Adrenal gland (tissue), 9 donors: ENCODE measurements at regions not wholly inside any gene's neighbourhood (a gene's known extent, or its start where the extent isn't known, plus 50 kb on each side); places are given as distances from the start of the nearest gene placed in this dataset.

Source experiments
- DNase-seq, 7 donors: peaks; one replicate each; pipeline ENCODE4 v3.0.0-alpha.2; 2019 to 2020
- H3K27ac ChIP-seq, 5 donors: fragments of 200-600 bp; sonication (generic) in 4 of 5; 1 replicate in 3 of 5; 2 replicates in 2 of 5; pipeline versions ENCODE4 v1.5.1 to v1.8.0; 2016 to 2020; ENCODE audit warnings: mild to moderate bottlenecking in 1 of 5
- H3K27me3 ChIP-seq: fragments of 200-600 bp; 2 replicates; pipeline ENCODE4 v1.8.0; 2021
- H3K36me3 ChIP-seq, 2 donors: fragments of 200-600 bp; replicated peaks in 1 of 2; 1 replicate in 1 of 2; 2 replicates in 1 of 2; pipeline versions ENCODE4 v1.5.1 to v1.8.0; 2018 to 2022
- H3K4me1 ChIP-seq, 2 donors: fragments of 200-600 bp; replicated peaks in 1 of 2; 1 replicate in 1 of 2; 2 replicates in 1 of 2; pipeline versions ENCODE4 v1.5.1 to v1.8.0; 2018 to 2021
- H3K4me3 ChIP-seq, 4 donors: fragments of 200-600 bp; sonication (generic) in 3 of 4; one replicate each; pipeline ENCODE4 v1.5.1; 2016 to 2018
- H3K9me3 ChIP-seq, 3 donors: fragments of 200-600 bp; sonication (generic) in 1 of 3; replicated peaks in 1 of 3; 1 replicate in 2 of 3; 2 replicates in 1 of 3; pipeline versions ENCODE4 v1.5.1 to v1.8.0; 2016 to 2021
- POLR2A ChIP-seq, 2 donors: fragments of 450-650 bp; IDR thresholded peaks; one replicate each; pipeline ENCODE4 v1.6.1; 2017; ENCODE audit warnings: antibody characterized with exemption in 2 of 2, mild to moderate bottlenecking in 2 of 2, moderate library complexity in 1 of 2
- WGBS, 4 donors: extraction: QIAGEN DNeasy Blood & Tissue Kit in 2 of 4; methylation state at CpG; one replicate each; pipeline versions ENCODE4 v1.1.5 to v1.1.7; 2013 to 2017; 5-methylcytosine and 5-hydroxymethylcytosine counted together
- intact Hi-C, 2 donors: fragments of 100-400 bp; cut with DNase I; formaldehyde crosslinking; loops; one replicate each; pipeline versions ENCODE4 v1.14.1 to v1.15.0; 2022 to 2023
- TF ChIP-seq, protein P1 (sequence below), 6 experiments: fragments of 450-650 bp in 4 of 6; fragments of 200-600 bp in 2 of 6; sonication (generic) in 1 of 6; IDR thresholded peaks; 1 replicate in 5 of 6; 2 replicates in 1 of 6; pipeline versions ENCODE4 v1.5.1 to v1.8.0; 2016 to 2021; ENCODE audit warnings: antibody characterized with exemption in 6 of 6, mild to moderate bottlenecking in 2 of 6, moderate library complexity in 1 of 6
- donor health status: healthy with polysubstance abuse.
- donor health status: Bipolar disorder and iron deficiency.
- donor health status: DM: yes; HTN: yes; CAD: no.
- donor health status: DM: no; HTN: no; CAD: no.
- donor health status: DM: no; HTN: no; CAD: no.

DNA sequence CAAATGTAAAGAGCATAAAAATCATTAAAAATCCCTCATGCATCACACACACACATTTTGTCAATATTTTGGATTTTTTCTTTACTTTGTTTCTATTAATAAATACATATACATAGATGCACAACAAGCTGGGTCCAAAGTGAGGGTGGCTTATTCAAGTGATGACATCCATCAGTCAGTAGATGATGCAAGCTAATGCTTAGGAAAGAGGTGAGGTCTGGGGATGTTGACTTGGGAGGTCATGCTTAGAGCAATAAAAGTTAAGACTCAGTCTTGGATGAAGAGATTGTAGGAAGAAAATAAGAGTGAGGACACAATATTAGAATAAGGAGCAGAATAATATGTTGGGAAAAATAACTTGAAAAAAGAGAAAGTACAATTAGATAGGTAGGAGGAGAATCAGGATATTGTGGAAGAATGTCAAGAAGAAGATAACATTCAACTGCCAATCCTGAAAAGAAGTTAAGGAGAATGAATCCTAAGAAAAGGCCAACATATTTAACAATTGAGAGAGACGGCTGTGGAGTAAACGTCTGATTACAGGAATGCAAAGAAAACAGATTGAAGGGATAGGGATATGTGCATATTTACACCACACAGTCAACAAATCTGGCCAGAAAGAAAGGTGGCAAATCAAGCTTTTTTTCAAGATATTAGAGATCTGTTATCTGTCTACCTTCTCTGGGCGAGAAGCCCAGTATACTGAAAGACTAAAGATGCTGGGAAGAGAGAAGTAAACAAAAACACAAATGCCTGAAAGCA lies 111.0 kb upstream of the TJP1 start:
- intact Hi-C loops, result loop anchor here in 1 of 2 donors (10.0 kb wide), 1 partner anchor 178 kb away; no protein-coding TSS in a partner anchor
- Histone ChIP-seq H3K27ac (no peak overlapping the region), H3K27me3 (no peaks in the 10 kb centered on the region), H3K36me3 (no peaks in the 10 kb centered on the region), H3K9me3 (no peaks in the 10 kb centered on the region), H3K4me3 (no peak overlapping the region), H3K4me1 (no peaks in the 10 kb centered on the region)
- WGBS, 4 donors, result 54 to 82% (median 66%) methylated on average over 3 of the region's 3 CpGs
- no peak for TF ChIP-seq POLR2A (IDR thresholded peaks at IDR 0.05)
- TF ChIP-seq, protein P1, sequence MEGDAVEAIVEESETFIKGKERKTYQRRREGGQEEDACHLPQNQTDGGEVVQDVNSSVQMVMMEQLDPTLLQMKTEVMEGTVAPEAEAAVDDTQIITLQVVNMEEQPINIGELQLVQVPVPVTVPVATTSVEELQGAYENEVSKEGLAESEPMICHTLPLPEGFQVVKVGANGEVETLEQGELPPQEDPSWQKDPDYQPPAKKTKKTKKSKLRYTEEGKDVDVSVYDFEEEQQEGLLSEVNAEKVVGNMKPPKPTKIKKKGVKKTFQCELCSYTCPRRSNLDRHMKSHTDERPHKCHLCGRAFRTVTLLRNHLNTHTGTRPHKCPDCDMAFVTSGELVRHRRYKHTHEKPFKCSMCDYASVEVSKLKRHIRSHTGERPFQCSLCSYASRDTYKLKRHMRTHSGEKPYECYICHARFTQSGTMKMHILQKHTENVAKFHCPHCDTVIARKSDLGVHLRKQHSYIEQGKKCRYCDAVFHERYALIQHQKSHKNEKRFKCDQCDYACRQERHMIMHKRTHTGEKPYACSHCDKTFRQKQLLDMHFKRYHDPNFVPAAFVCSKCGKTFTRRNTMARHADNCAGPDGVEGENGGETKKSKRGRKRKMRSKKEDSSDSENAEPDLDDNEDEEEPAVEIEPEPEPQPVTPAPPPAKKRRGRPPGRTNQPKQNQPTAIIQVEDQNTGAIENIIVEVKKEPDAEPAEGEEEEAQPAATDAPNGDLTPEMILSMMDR (IDR thresholded peaks at IDR 0.05), result no peak
- no peak for DNase-seq

DNA sequence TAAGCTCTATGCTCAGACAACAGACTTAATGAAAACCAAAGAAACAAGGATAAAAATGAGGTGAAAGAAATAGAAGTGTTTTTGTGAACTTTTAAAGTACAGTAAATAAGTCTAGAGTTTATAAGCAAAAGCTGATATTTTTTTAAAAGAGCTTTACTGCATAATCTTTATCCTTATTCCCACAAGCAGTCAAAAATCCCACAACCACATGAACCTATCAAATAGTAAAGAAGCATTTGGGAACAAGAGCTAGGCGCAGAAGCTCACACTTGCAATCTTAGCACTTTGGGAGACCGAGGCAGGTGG lies 103.8 kb upstream of the TJP1 start:
- Histone ChIP-seq H3K9me3 (no peaks in the 10 kb centered on the region), H3K4me3 (no peak overlapping the region), H3K36me3 (no peaks in the 10 kb centered on the region), H3K27ac (no peak overlapping the region), H3K27me3 (no peaks in the 10 kb centered on the region), H3K4me1 (no peaks in the 10 kb centered on the region)
- no peak for TF ChIP-seq POLR2A (IDR thresholded peaks at IDR 0.05)
- TF ChIP-seq, protein P1 (IDR thresholded peaks at IDR 0.05), result no peak
- intact Hi-C loops, result loop anchor here in 1 of 2 donors (10.0 kb wide), 1 partner anchor 81 kb away; no protein-coding TSS in a partner anchor
- WGBS, 4 donors, result 84 to 90% (median 86%) methylated on average over 2 of the region's 2 CpGs
- DNase-seq, result no peak

DNA sequence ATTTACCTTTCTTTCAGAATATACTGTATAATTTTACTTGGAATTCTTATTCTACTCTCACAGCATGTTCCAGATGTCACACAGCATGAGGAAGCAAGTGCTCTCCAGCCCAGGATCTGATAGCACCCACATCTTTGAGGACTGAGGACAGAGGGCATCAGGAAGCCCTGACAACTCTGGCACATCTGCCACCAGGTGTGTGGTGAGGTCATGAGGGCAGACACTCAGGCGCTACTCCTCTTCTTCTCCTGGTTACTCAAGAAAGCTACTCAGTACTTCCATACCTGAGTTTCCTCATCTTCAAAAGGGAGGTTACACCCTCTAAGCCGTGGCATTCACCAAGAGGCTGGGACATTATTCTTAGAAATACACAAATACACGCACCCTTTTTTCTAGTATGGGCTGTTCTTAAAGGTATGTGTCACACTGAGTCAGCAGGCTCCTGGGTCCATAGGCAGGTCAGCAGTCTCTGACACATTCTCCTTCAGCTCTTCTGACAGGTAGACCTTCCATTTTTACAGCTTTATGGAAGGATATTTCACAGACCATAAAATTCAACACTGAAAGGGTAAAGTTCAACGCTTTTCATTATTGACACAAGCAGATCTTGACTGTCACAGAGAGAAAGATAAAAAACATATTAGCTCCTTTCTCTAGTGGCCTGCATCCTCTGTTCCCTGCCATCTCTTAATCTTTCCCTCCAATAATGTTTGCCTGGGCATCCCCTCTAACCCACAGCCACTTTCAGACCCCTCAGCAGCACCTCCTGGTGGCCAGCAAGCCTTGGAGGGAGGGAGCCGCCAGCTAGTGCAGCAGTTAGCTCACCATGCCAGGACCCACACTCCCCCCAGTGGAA lies 103.2 kb upstream of the TJP1 start:
- Histone ChIP-seq H3K4me1 (no peaks in the 10 kb centered on the region), H3K9me3 (no peaks in the 10 kb centered on the region), H3K27me3 (no peaks in the 10 kb centered on the region), H3K4me3 (no peak overlapping the region), H3K36me3 (no peaks in the 10 kb centered on the region), H3K27ac (peak overlapping the region in 1 of 5 donors; percentile 55)
- 63 to 72% (median 66%) methylated on average over 5 of the region's 5 CpGs for WGBS, 4 donors
- intact Hi-C loops, result loop anchor here in 1 of 2 donors (10.0 kb wide), 1 partner anchor 81 kb away; no protein-coding TSS in a partner anchor
- DNase-seq, result peak; percentile 55 to 81 (median 72)
- TF ChIP-seq POLR2A (IDR thresholded peaks at IDR 0.05), result no peak
- TF ChIP-seq, protein P1 (IDR thresholded peaks at IDR 0.05), result peak; percentile 52 to 86 (median 76)

DNA sequence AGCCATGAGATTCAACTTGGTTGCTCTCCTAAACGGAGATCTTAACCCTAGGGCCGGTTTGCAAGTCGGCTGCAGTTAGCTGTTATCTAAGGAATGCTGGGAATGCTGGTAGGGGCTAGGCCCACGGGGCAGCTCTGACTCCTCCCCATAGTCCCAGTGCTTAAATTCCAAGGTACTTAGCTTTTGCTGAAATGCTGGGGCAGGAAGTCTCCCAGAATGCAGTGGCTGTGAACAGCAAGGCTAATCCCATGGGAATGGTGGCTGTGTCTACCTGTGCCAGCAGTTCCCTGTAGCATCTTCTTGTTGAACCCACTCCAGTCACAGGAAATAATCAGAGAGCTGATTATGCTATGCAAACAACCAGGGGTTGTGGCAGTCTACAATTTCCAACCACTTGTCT lies 102.5 kb upstream of the TJP1 start:
- no peaks in the 10 kb centered on the region for H3K9me3 ChIP-seq
- no peaks in the 10 kb centered on the region for H3K4me1 ChIP-seq
- TF ChIP-seq, protein P1 (IDR thresholded peaks at IDR 0.05), result no peak
- no peak for TF ChIP-seq POLR2A (IDR thresholded peaks at IDR 0.05)
- WGBS, 4 donors, result 0 to 44% (median 24%) methylated on average over 3 to 4 of the region's 4 CpGs
- intact Hi-C loops, result loop anchor here in 1 of 2 donors (5.0 to 10.0 kb wide), 2 partner anchors 80 to 177 kb away; no protein-coding TSS in a partner anchor
- no peaks in the 10 kb centered on the region for H3K36me3 ChIP-seq
- peak overlapping the region in 1 of 5 donors; percentile 55 for H3K27ac ChIP-seq
- H3K4me3 ChIP-seq, result no peak overlapping the region
- H3K27me3 ChIP-seq, result no peaks in the 10 kb centered on the region
- DNase-seq, result peak in 2 of 7 donors; percentile 36 to 61
